A549 (cell line): ENCODE measurements at regions not wholly inside any gene's neighbourhood (a gene's known extent, or its start where the extent isn't known, plus 50 kb on each side); places are given as distances from the start of the nearest gene placed in this dataset.

Source experiments
- ATAC-seq, 2 experiments: fragments of 200-7000 bp in 1 of 2; fragments of >200 bp in 1 of 2; cut with Nextera tagmentation in 1 of 2; cut with Tn5 transposase in 1 of 2; 3 replicates each; pipeline versions ENCODE4 v1.8.0 to v1.9.1; 2018 to 2020; ENCODE audit warnings: mild to moderate bottlenecking in 1 of 2, moderate library complexity in 1 of 2
- CTCF ChIA-PET: fragments of 300-600 bp; sonication (Branson Sonifier 250); formaldehyde crosslinking; extraction: SDS; loops from one replicate; lab custom pipeline; 2021; ENCODE audit warnings: antibody characterized with exemption, inconsistent platforms; lab: Yijun Ruan, JAX
- POLR2A ChIA-PET: fragments of 350-600 bp; formaldehyde crosslinking; extraction: SDS; loops from one replicate; lab custom pipeline; 2021; ENCODE audit warnings: antibody characterized with exemption, inconsistent platforms; lab: Yijun Ruan, JAX
- DNase-seq, 2 experiments: peaks; one replicate each; pipeline versions ENCODE4 v3.0.0 to v3.0.0-alpha.2; 2011 to 2016; ENCODE audit warnings: low read depth in 1 of 2, low spot score in 1 of 2
- FAIRE-seq: peaks from 2 replicates; lab custom pipeline; 2011; peaks lifted over from hg19 to GRCh38; lab: Jason Lieb, UNC
- H3K27ac ChIP-seq, 2 experiments: fragments of >200 bp; sonication (Bioruptor Twin); formaldehyde crosslinking; 3 replicates each; pipeline ENCODE4 v1.5.1; 2016 to 2017
- H3K4me1 ChIP-seq: fragments of >200 bp; sonication (Bioruptor Twin); formaldehyde crosslinking; 3 replicates; pipeline ENCODE4 v1.6.1; 2016
- H3K4me2 ChIP-seq: fragments of >200 bp; sonication (Bioruptor Twin); formaldehyde crosslinking; 3 replicates; pipeline ENCODE4 v1.6.1; 2016
- H3K4me3 ChIP-seq: fragments of >200 bp; sonication (Bioruptor Twin); formaldehyde crosslinking; 3 replicates; pipeline ENCODE4 v1.5.1; 2016
- H3K9me3 ChIP-seq: fragments of >200 bp; sonication (Bioruptor Twin); formaldehyde crosslinking; 3 replicates; pipeline ENCODE4 v1.6.1; 2016
- CHD2 ChIP-seq: fragments of 150-350 bp; IDR thresholded peaks from 2 replicates; pipeline ENCODE4 v1.6.1; 2014; ENCODE audit warnings: low read length; ENCODE audit not compliant: partially characterized antibody
- EHF ChIP-seq: fragments of 250-450 bp; sonication (Bioruptor Pico); IDR thresholded peaks from 2 replicates; pipeline ENCODE4 v1.5.0; 2020; ENCODE audit warnings: mild to moderate bottlenecking
- EHMT2 ChIP-seq: fragments of 200-600 bp; sonication (generic); IDR thresholded peaks from 2 replicates; pipeline ENCODE4 v1.6.1; 2016; ENCODE audit warnings: antibody characterized with exemption, low read depth, mild to moderate bottlenecking, moderate library complexity
- HDAC2 ChIP-seq: fragments of 200-600 bp; sonication (generic); IDR thresholded peaks from 2 replicates; pipeline ENCODE4 v1.6.1; 2016
- HES2 ChIP-seq: fragments of >200 bp; sonication (Bioruptor Twin); formaldehyde crosslinking; IDR thresholded peaks from 2 replicates; pipeline ENCODE4 v1.6.1; 2016
- HMGXB4 ChIP-seq: fragments of 250-450 bp; sonication (Bioruptor Pico); IDR thresholded peaks from 2 replicates; pipeline ENCODE4 v1.5.0; 2021; ENCODE audit warnings: mild to moderate bottlenecking, moderate library complexity, borderline replicate concordance
- HOXA7 ChIP-seq: fragments of 250-450 bp; sonication (Bioruptor Pico); IDR thresholded peaks from 2 replicates; pipeline ENCODE4 v1.5.0; 2020; ENCODE audit warnings: mild to moderate bottlenecking, moderate library complexity
- HOXB13 ChIP-seq: fragments of 250-450 bp; sonication (Bioruptor Pico); IDR thresholded peaks from 2 replicates; pipeline ENCODE4 v1.5.0; 2020; ENCODE audit warnings: low read depth, mild to moderate bottlenecking, moderate library complexity
- HOXB5 ChIP-seq: fragments of 250-450 bp; sonication (Bioruptor Pico); IDR thresholded peaks from 2 replicates; pipeline ENCODE4 v1.5.0; 2020; ENCODE audit warnings: mild to moderate bottlenecking, moderate library complexity
- KDM1A ChIP-seq: fragments of 200-600 bp; sonication (generic); IDR thresholded peaks from 2 replicates; pipeline ENCODE4 v1.6.1; 2016; ENCODE audit warnings: low read depth, mild to moderate bottlenecking
- NFE2L2 ChIP-seq: fragments of 150-350 bp; conservative IDR thresholded peaks from 2 replicates; pipeline ENCODE4 v1.6.1; 2014; ENCODE audit warnings: low read length
- POLR2A ChIP-seq: IDR thresholded peaks from 2 replicates; pipeline ENCODE4 v1.6.1; 2012; ENCODE audit warnings: mild to moderate bottlenecking, low read length
- POLR2AphosphoS2 ChIP-seq: conservative IDR thresholded peaks from 2 replicates; pipeline ENCODE4 v1.6.1; 2012; ENCODE audit warnings: low read length, improper control_type of control experiment, inconsistent platforms
- RAD21 ChIP-seq, 2 experiments: fragments of >200 bp in 1 of 2; sonication (Bioruptor Twin) in 1 of 2; formaldehyde crosslinking in 1 of 2; IDR thresholded peaks in 1 of 2; conservative IDR thresholded peaks in 1 of 2; 2 replicates in 1 of 2; 3 replicates in 1 of 2; pipeline ENCODE4 v1.6.1; 2012 to 2018; ENCODE audit warnings: inconsistent platforms in 1 of 2
- REST ChIP-seq: fragments of 200-600 bp; sonication (generic); IDR thresholded peaks from 2 replicates; pipeline ENCODE4 v1.6.1; 2016; ENCODE audit warnings: antibody characterized with exemption, mild to moderate bottlenecking, moderate library complexity
- RFX5 ChIP-seq: fragments of 450-650 bp; IDR thresholded peaks from 2 replicates; pipeline ENCODE4 v1.7.1; 2014; ENCODE audit warnings: antibody characterized with exemption, mild to moderate bottlenecking, moderate library complexity
- ZC3H11A ChIP-seq: fragments of 450-650 bp; IDR thresholded peaks from 2 replicates; pipeline ENCODE4 v1.6.1; 2014; ENCODE audit warnings: antibody characterized with exemption, mild to moderate bottlenecking
- WGBS: methylation state at CpG from one replicate; pipeline ENCODE4 v1.1.6; 2017; ENCODE audit errors: missing lambda C conversion rate; 5-methylcytosine and 5-hydroxymethylcytosine counted together

GRCh38 chr5:174374206-174374605, 328.7 kb downstream of the NSG2 start (continued):
- TF ChIP-seq HES2 (no peak), NFE2L2 (no peak), HOXB13 (no peak), CHD2 (no peak), RAD21 (conservative IDR thresholded peaks at IDR 0.05 in 1 of 2, IDR thresholded peaks at IDR 0.05 in 1 of 2) (no peak), ZC3H11A (no peak), KDM1A (no peak), POLR2A (no peak), EHF (no peak), HOXA7 (CRISPR knock-in tag) (no peak)
- TF ChIP-seq, all 56 proteins: peak for 0

GRCh38 chr5:174376056-174376455, 330.6 kb downstream of the NSG2 start:
- ChIA-PET POLR2A (no interaction called here), CTCF (no interaction called here)
- H3K27ac ChIP-seq, result no peak overlapping the region
- ATAC-seq, result no peak
- FAIRE-seq, result no peak
- H3K4me3 ChIP-seq, result no peak overlapping the region
- DNase-seq, result no peak
- no peak for TF ChIP-seq HDAC2
- TF ChIP-seq POLR2AphosphoS2, result no peak
- TF ChIP-seq HMGXB4 (CRISPR knock-in tag), result no peak
- no peaks in the 10 kb centered on the region for H3K9me3 ChIP-seq
- 49% methylated on average over 4 of the region's 4 CpGs for WGBS
- H3K4me2 ChIP-seq, result no peak overlapping the region
- H3K4me1 ChIP-seq, result peaks cover 13% of the 10 kb centered on the region; the same call in 2 of the 3 replicates

GRCh38 chr5:174376726-174377373, 331.3 kb downstream of the NSG2 start:
- ATAC-seq (no peak), FAIRE-seq (no peak), DNase-seq (no peak)
- H3K9me3 ChIP-seq, result no peaks in the 10 kb centered on the region
- POLR2A ChIA-PET, result interaction anchor here (0.7 kb wide), 1 partner anchor 172 kb away, joined by 3 read pairs; no protein-coding TSS in a partner anchor
- no peak for TF ChIP-seq HMGXB4 (CRISPR knock-in tag)
- TF ChIP-seq EHMT2, result no peak
- no peak for TF ChIP-seq RFX5
- TF ChIP-seq HOXB5 (CRISPR knock-in tag), result no peak
- TF ChIP-seq REST, result no peak
- peaks cover 6% of the 10 kb centered on the region; the same call in 1 of the 3 replicates for H3K4me1 ChIP-seq
- no peak overlapping the region for H3K4me2 ChIP-seq
- CTCF ChIA-PET, result interaction anchor here (0.6 kb wide), 1 partner anchor 20 kb away, joined by 3 read pairs; no protein-coding TSS in a partner anchor
- WGBS, result 41% methylated on average over 6 of the region's 6 CpGs
- H3K27ac ChIP-seq, result no peak overlapping the region
- H3K4me3 ChIP-seq, result no peak overlapping the region
